ENCODE measurements at regions not wholly inside any gene's neighbourhood (a gene's known extent, or its start where the extent isn't known, plus 50 kb on each side); places are given as distances from the start of the nearest gene placed in this dataset.

- DNase-seq (ENCODE audit: low read depth) = no peak
These were observed 131.7 kb downstream of the PPP1R3A start for GRCh38 chr7:113787106-113787505.

DNA sequence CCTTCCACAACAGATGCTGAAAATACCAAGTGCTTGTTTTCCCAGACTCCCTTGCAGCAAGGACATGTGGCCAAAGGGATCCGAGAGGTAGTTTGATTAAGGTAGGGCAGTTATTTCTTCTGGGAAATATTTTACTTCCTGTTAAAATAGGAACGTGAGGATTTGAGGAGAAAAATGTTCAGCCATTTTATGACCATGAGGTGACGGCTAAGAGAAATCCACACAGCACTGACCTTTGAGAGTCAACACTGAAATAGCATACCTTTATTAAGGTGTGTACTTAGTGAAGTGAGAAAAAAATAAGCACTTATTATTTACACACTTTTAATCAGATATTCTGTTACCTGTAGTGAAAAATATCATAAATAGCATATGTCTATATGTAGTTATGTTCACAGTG, 133.9 kb downstream of the PPP1R3A start:
- no peak overlapping the region for H3K4me3 ChIP-seq (ENCODE audit: low read length)
- no peak for TF ChIP-seq CTCF (conservative IDR thresholded peaks at IDR 0.05; ENCODE audit: low read depth, low read length)
- no peak for DNase-seq (ENCODE audit: low read depth)

More at GRCh38 chr7:113787106-113787505, 131.7 kb downstream of the PPP1R3A start:
- no peak for TF ChIP-seq CTCF (conservative IDR thresholded peaks at IDR 0.05; ENCODE audit: low read depth, low read length)
- no peak overlapping the region for H3K4me3 ChIP-seq (ENCODE audit: low read length)

GRCh38 chr7:113784316-113784715, 134.5 kb downstream of the PPP1R3A start:
- DNase-seq (ENCODE audit: low read depth) = no peak
- H3K4me3 ChIP-seq (ENCODE audit: low read length) = no peak overlapping the region
- TF ChIP-seq CTCF (conservative IDR thresholded peaks at IDR 0.05; ENCODE audit: low read depth, low read length) = no peak

- TF ChIP-seq CTCF (conservative IDR thresholded peaks at IDR 0.05; ENCODE audit: low read depth, low read length) = no peak
- no peak for DNase-seq (ENCODE audit: low read depth)
- H3K4me3 ChIP-seq (ENCODE audit: low read length) = no peak overlapping the region
These were observed 135.4 kb downstream of the PPP1R3A start for GRCh38 chr7:113783403-113783802.

- no peak for TF ChIP-seq CTCF (conservative IDR thresholded peaks at IDR 0.05; ENCODE audit: low read depth, low read length)
- DNase-seq (ENCODE audit: low read depth) = no peak
These were observed 143.0 kb downstream of the PPP1R3A start for GRCh38 chr7:113775804-113776203.

GRCh38 chr7:113775401-113775800, 143.4 kb downstream of the PPP1R3A start:
- H3K4me3 ChIP-seq (ENCODE audit: low read length) = no peak overlapping the region
- no peak for DNase-seq (ENCODE audit: low read depth)
- no peak for TF ChIP-seq CTCF (conservative IDR thresholded peaks at IDR 0.05; ENCODE audit: low read depth, low read length)

More at GRCh38 chr7:113775804-113776203, 143.0 kb downstream of the PPP1R3A start:
- no peak overlapping the region for H3K4me3 ChIP-seq (ENCODE audit: low read length)

DNA sequence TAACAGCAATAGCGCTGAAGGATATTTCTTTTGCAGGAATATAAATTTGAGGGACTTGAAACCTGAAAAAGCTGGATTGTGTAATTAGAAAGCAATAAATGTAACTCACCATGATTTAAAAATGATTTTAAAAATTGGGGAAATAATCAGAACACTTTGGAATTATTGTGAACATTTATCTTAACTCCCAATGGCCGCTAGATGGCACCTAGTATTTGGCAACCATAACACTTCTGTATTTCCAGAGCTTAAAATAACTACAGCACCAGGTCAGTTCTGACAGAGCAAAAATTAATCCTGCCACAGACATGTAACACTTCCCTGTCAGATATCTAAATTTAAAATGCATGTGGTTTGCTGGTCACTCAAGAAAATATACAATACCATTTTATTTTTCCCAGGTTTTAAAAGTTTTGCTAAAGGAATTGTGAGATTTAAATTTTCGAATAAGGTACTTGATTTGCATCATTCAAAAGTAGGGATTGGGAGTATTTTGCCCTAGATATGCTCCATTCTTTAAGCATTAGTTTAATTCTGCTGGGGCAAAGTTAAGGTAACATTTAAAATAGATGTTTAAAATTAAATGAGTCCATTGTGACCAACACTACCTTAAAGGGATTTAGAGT, 144.5 kb downstream of the PPP1R3A start:
- peak; percentile 56 for DNase-seq (ENCODE audit: low read depth)

More for the DNA sequence above, 144.5 kb downstream of the PPP1R3A start:
- TF ChIP-seq CTCF (conservative IDR thresholded peaks at IDR 0.05; ENCODE audit: low read depth, low read length) = peak; percentile 74
- no peak overlapping the region for H3K4me3 ChIP-seq (ENCODE audit: low read length)
